HEK293 (cell line): ENCODE measurements at regions not wholly inside any gene's neighbourhood (a gene's known extent, or its start where the extent isn't known, plus 50 kb on each side); places are given as distances from the start of the nearest gene placed in this dataset.

Source experiments
- CTCF ChIP-seq: fragments of 450-650 bp; formaldehyde crosslinking; IDR thresholded peaks from 2 replicates; pipeline ENCODE4 v1.5.1; 2016; ENCODE audit warnings: missing biosample characterization, missing genetic modification characterization
- KLF1 ChIP-seq: fragments of 450-650 bp; formaldehyde crosslinking; IDR thresholded peaks from 2 replicates; pipeline ENCODE4 v1.5.1; 2016; ENCODE audit warnings: missing biosample characterization, missing genetic modification characterization
- ZBTB49 ChIP-seq: fragments of 450-650 bp; formaldehyde crosslinking; IDR thresholded peaks from 2 replicates; pipeline ENCODE4 v1.5.1; 2016; ENCODE audit warnings: missing biosample characterization, missing genetic modification characterization, low read depth
- ZFP69B ChIP-seq: fragments of 450-650 bp; formaldehyde crosslinking; IDR thresholded peaks from 2 replicates; pipeline ENCODE4 v1.5.1; 2016; ENCODE audit warnings: missing biosample characterization, missing genetic modification characterization
- ZNF292 ChIP-seq: fragments of 450-650 bp; formaldehyde crosslinking; IDR thresholded peaks from 2 replicates; pipeline ENCODE4 v1.5.1; 2016; ENCODE audit warnings: low read depth, missing biosample characterization, missing genetic modification characterization, borderline replicate concordance
- ZNF423 ChIP-seq: fragments of 450-650 bp; formaldehyde crosslinking; IDR thresholded peaks from 2 replicates; pipeline ENCODE4 v1.5.1; 2016; ENCODE audit warnings: missing biosample characterization, missing genetic modification characterization

GRCh38 chr12:88951177-88951576, 370.9 kb upstream of the KITLG start:
- no peak for TF ChIP-seq KLF1 (tag by site-specific recombination)
- no peak for TF ChIP-seq ZNF423
- TF ChIP-seq CTCF (tag by site-specific recombination), result no peak
- no peak for TF ChIP-seq ZFP69B (tag by site-specific recombination)
- no peak for TF ChIP-seq ZNF292 (tag by site-specific recombination)
- TF ChIP-seq ZBTB49 (tag by site-specific recombination), result no peak
